GM23248 (cell line): ENCODE measurements at regions not wholly inside any gene's neighbourhood (a gene's known extent, or its start where the extent isn't known, plus 50 kb on each side); places are given as distances from the start of the nearest gene placed in this dataset.

Experiments used
- EZH2 ChIP-seq: fragments of 200-600 bp; sonication (generic); IDR thresholded peaks from 2 replicates; pipeline ENCODE4 v1.6.1; 2018; ENCODE audit warnings: antibody characterized with exemption, mild to moderate bottlenecking; ENCODE audit not compliant: insufficient read depth, poor library complexity, severe bottlenecking
- EZH2phosphoT487 ChIP-seq: fragments of 200-600 bp; sonication (generic); IDR thresholded peaks from 2 replicates; pipeline ENCODE4 v1.6.1; 2018; ENCODE audit warnings: antibody characterized with exemption, moderate library complexity, mild to moderate bottlenecking, low read depth; ENCODE audit not compliant: insufficient read depth

DNA sequence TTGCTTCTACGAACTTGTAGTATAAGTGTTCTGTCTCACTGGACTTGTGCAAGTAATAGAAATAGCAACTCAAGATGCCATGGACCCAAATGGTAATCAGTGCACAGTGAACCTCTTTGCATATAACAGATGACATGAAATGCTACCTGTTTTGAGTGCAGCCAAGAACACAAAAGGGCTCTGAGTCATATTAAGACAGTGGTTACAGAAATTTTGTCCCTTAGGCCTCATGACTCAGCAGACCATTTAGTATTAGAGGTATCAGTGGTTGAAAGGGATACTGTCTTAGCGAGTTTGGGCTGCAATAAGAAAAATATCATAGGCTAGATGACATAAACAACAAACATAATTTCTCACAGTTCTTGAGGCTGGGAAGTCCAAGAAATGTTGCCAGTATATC is 502.9 kb upstream of the PCDH10 start:
- TF ChIP-seq EZH2 = no peak
- no peak for TF ChIP-seq EZH2phosphoT487
